GM12878 (cell line): ENCODE measurements at regions not wholly inside any gene's neighbourhood (a gene's known extent, or its start where the extent isn't known, plus 50 kb on each side); places are given as distances from the start of the nearest gene placed in this dataset.

Experiments
- ATAC-seq: fragments of 200-7000 bp; cut with Tn5 transposase; 3 replicates; pipeline ENCODE4 v1.9.1; 2020; ENCODE audit warnings: mild to moderate bottlenecking, moderate library complexity
- BruUV-seq: library from RNA; stranded (reverse); fragments of 400-500 nt; replicated peaks from 2 replicates; lab custom pipeline; 2021; lab: Mats Ljungman, UMichigan
- CTCF ChIA-PET: fragments of 300-600 bp; sonication (Branson Sonifier 250); formaldehyde crosslinking; extraction: SDS; loops from one replicate; lab custom pipeline; 2021; ENCODE audit warnings: inconsistent platforms; lab: Yijun Ruan, JAX
- POLR2A ChIA-PET: fragments of 350-600 bp; formaldehyde crosslinking; extraction: SDS; loops from one replicate; lab custom pipeline; 2021; ENCODE audit warnings: inconsistent platforms; lab: Charles Lee
- RAD21 ChIA-PET: fragments of 300-600 bp; sonication (Branson Sonifier 250); formaldehyde crosslinking; loops from one replicate; lab custom pipeline; 2023; ENCODE audit warnings: antibody characterized with exemption; ENCODE audit not compliant: unreplicated experiment; lab: Charles Lee
- SMC1A ChIA-PET: fragments of 300-600 bp; sonication (Branson Sonifier 250); formaldehyde crosslinking; loops from one replicate; lab custom pipeline; 2023; ENCODE audit not compliant: unreplicated experiment, uncharacterized antibody; lab: Charles Lee
- DNase-seq: peaks from one replicate; pipeline ENCODE4 v3.0.0-alpha.2; 2011; ENCODE audit warnings: low read depth, low spot score
- FAIRE-seq: peaks from 3 replicates; lab custom pipeline; 2011; peaks lifted over from hg19 to GRCh38; lab: Jason Lieb, UNC
- H2AFZ ChIP-seq: 2 replicates; pipeline ENCODE4 v1.6.0; 2011; ENCODE audit warnings: low read depth, low read length, control low read depth; ENCODE audit not compliant: control insufficient read depth
- H3K27ac ChIP-seq: 2 replicates; pipeline ENCODE4 v1.5.1; 2011; ENCODE audit warnings: control low read depth; ENCODE audit not compliant: control insufficient read depth, insufficient read depth
- H3K27me3 ChIP-seq, 2 experiments: replicated peaks in 1 of 2; 2 replicates each; pipeline versions ENCODE4 v1.6.0 to v1.6.1; 2011; ENCODE audit warnings: low read length in 1 of 2; ENCODE audit not compliant: control insufficient read depth in 2 of 2, insufficient read depth in 2 of 2
- H3K36me3 ChIP-seq, 2 experiments: 2 replicates each; pipeline ENCODE4 v1.5.1; 2011; ENCODE audit warnings: low read length in 1 of 2; ENCODE audit not compliant: control insufficient read depth in 2 of 2, insufficient read depth in 2 of 2
- H3K4me1 ChIP-seq: 2 replicates; pipeline ENCODE4 v1.6.1; 2011; ENCODE audit warnings: mild to moderate bottlenecking, low read length, moderate library complexity, mixed read lengths; ENCODE audit not compliant: control insufficient read depth, insufficient read depth
- H3K4me2 ChIP-seq: 2 replicates; pipeline ENCODE4 v1.6.0; 2011; ENCODE audit warnings: control low read depth; ENCODE audit not compliant: control insufficient read depth, insufficient read depth
- H3K4me3 ChIP-seq: fragments of 200-600 bp; sonication (generic); 2 replicates; pipeline ENCODE4 v1.5.1; 2016
- H3K79me2 ChIP-seq: 2 replicates; pipeline ENCODE4 v1.6.0; 2011; ENCODE audit warnings: low read length; ENCODE audit not compliant: control insufficient read depth, insufficient read depth
- H3K9ac ChIP-seq: 2 replicates; pipeline ENCODE4 v1.8.0; 2011; ENCODE audit warnings: low read length, control low read depth, mixed read lengths; ENCODE audit not compliant: control insufficient read depth, insufficient read depth
- H3K9me3 ChIP-seq: replicated peaks from 3 replicates; pipeline ENCODE4 v1.5.1; 2011; ENCODE audit warnings: mild to moderate bottlenecking, low read length; ENCODE audit not compliant: control insufficient read depth, insufficient read depth
- H4K20me1 ChIP-seq: 2 replicates; pipeline ENCODE4 v1.6.0; 2011; ENCODE audit not compliant: control insufficient read depth, insufficient read depth
- BACH1 ChIP-seq: fragments of 450-650 bp; IDR thresholded peaks from 2 replicates; pipeline ENCODE4 v1.6.1; 2017; ENCODE audit warnings: mild to moderate bottlenecking, borderline replicate concordance
- E2F8 ChIP-seq: fragments of 450-650 bp; IDR thresholded peaks from 2 replicates; pipeline ENCODE4 v1.6.1; 2018; ENCODE audit warnings: mild to moderate bottlenecking, low read depth, moderate library complexity; ENCODE audit not compliant: partially characterized antibody
- FOXK2 ChIP-seq: fragments of 450-650 bp; IDR thresholded peaks from 2 replicates; pipeline ENCODE4 v1.6.1; 2017; ENCODE audit warnings: mild to moderate bottlenecking, moderate library complexity
- FOXM1 ChIP-seq: IDR thresholded peaks from 2 replicates; pipeline ENCODE4 v1.6.1; 2012; ENCODE audit warnings: low read depth, mild to moderate bottlenecking, inconsistent platforms, low read length, moderate library complexity
- HDAC2 ChIP-seq: fragments of 200-600 bp; sonication (generic); IDR thresholded peaks from 2 replicates; pipeline ENCODE4 v1.6.1; 2017
- LARP7 ChIP-seq: fragments of 450-650 bp; IDR thresholded peaks from 2 replicates; pipeline ENCODE4 v1.6.1; 2017; ENCODE audit warnings: mild to moderate bottlenecking
- MAX ChIP-seq: IDR thresholded peaks from 2 replicates; pipeline ENCODE4 v1.6.1; 2012; ENCODE audit warnings: low read depth, low read length, improper control_type of control experiment
- MEF2B ChIP-seq: fragments of 450-650 bp; IDR thresholded peaks from 2 replicates; pipeline ENCODE4 v1.6.1; 2018; ENCODE audit warnings: mild to moderate bottlenecking, moderate library complexity; ENCODE audit not compliant: partially characterized antibody, poor library complexity, severe bottlenecking
- NFYA ChIP-seq: IDR thresholded peaks from 2 replicates; pipeline ENCODE4 v1.6.1; 2011; ENCODE audit warnings: low read depth, mild to moderate bottlenecking, low read length, improper control_type of control experiment, borderline replicate concordance
- NR2F1 ChIP-seq: fragments of 450-650 bp; conservative IDR thresholded peaks from 2 replicates; pipeline ENCODE4 v1.6.1; 2017; ENCODE audit warnings: mild to moderate bottlenecking
- PKNOX1 ChIP-seq: fragments of 450-650 bp; IDR thresholded peaks from 2 replicates; pipeline ENCODE4 v1.6.1; 2016; ENCODE audit warnings: mild to moderate bottlenecking
- POLR2A ChIP-seq: IDR thresholded peaks from 2 replicates; pipeline ENCODE4 v1.6.1; 2011; ENCODE audit warnings: low read depth, mild to moderate bottlenecking, low read length
- RAD51 ChIP-seq: fragments of 450-650 bp; IDR thresholded peaks from 2 replicates; pipeline ENCODE4 v1.6.1; 2016; ENCODE audit warnings: moderate library complexity, mild to moderate bottlenecking, inconsistent platforms
- RUNX3 ChIP-seq: IDR thresholded peaks from 2 replicates; pipeline ENCODE4 v1.6.1; 2012; ENCODE audit warnings: low read length, inconsistent platforms
- SIN3A ChIP-seq: IDR thresholded peaks from 2 replicates; pipeline ENCODE4 v1.6.1; 2012; ENCODE audit warnings: low read depth, low read length, improper control_type of control experiment
- SMAD5 ChIP-seq: IDR thresholded peaks from 2 replicates; pipeline ENCODE4 v1.6.1; 2016; ENCODE audit warnings: antibody characterized with exemption, low read depth
- SREBF1 ChIP-seq: IDR thresholded peaks from 2 replicates; pipeline ENCODE4 v1.6.1; 2012; ENCODE audit warnings: mild to moderate bottlenecking, low read length
- ZBTB40 ChIP-seq: fragments of 450-650 bp; IDR thresholded peaks from 2 replicates; pipeline ENCODE4 v1.6.1; 2016; ENCODE audit warnings: mild to moderate bottlenecking, moderate library complexity, borderline replicate concordance
- ZNF24 ChIP-seq: fragments of 450-650 bp; IDR thresholded peaks from 2 replicates; pipeline ENCODE4 v1.6.1; 2017; ENCODE audit warnings: antibody characterized with exemption, mild to moderate bottlenecking
- WGBS: methylation state at CpG from one replicate; pipeline ENCODE4 v1.1.6; 2016; ENCODE audit warnings: low lambda C conversion rate; ENCODE audit not compliant: insufficient replicate concordance, insufficient coverage; ENCODE audit errors: missing lambda C conversion rate; 5-methylcytosine and 5-hydroxymethylcytosine counted together
- in situ Hi-C: fragments of 300-500 bp; cut with MboI; formaldehyde crosslinking; loops from 9 replicates; pipeline ENCODE4 v1.14.3; 2018; ENCODE audit warnings: mixed read lengths
- intact Hi-C: fragments of 100-400 bp; cut with micrococcal nuclease; formaldehyde crosslinking; loops from one replicate; pipeline ENCODE4 v1.14.2; 2022; ENCODE audit not compliant: unreplicated experiment

- Histone ChIP-seq H3K9ac (no peak overlapping the region), H2AFZ (no peak overlapping the region), H3K4me1 (no peaks in the 10 kb centered on the region), H3K4me2 (no peak overlapping the region), H4K20me1 (no peaks in the 10 kb centered on the region), H3K27ac (no peak overlapping the region), H3K79me2 (no peaks in the 10 kb centered on the region), H3K27me3 (no peaks in the 10 kb centered on the region), H3K36me3 (no peaks in the 10 kb centered on the region), H3K9me3 (no peaks in the 10 kb centered on the region), H3K4me3 (no peak overlapping the region)
- CTCF ChIA-PET = interaction anchor here (0.7 to 1.3 kb wide), 2 partner anchors 14 to 551 kb away, joined by 3 to 4 read pairs; no protein-coding TSS in a partner anchor
- no TSS peak for BruUV-seq
- RAD21 ChIA-PET = interaction anchor here (0.7 kb wide), 1 partner anchor 581 kb away, joined by 3 read pairs; no protein-coding TSS in a partner anchor
- SMC1A ChIA-PET = interaction anchor here (1.1 kb wide), 1 partner anchor 9 kb away, joined by 3 read pairs; no protein-coding TSS in a partner anchor
- FAIRE-seq (no peak), DNase-seq (no peak), ATAC-seq (no peak)
- 0% methylated on average over 2 of the region's 2 CpGs for WGBS
- in situ Hi-C loops (no loop called here), intact Hi-C loops (no loop called here)
- POLR2A ChIA-PET = no interaction called here
- TF ChIP-seq POLR2A (no peak), NR2F1 (no peak), FOXK2 (no peak), HDAC2 (no peak), BACH1 (no peak), MEF2B (no peak), FOXM1 (no peak), SMAD5 (no peak), MAX (no peak), SIN3A (no peak), RAD51 (no peak), ZBTB40 (no peak), NFYA (no peak), PKNOX1 (no peak), RUNX3 (no peak), LARP7 (no peak), SREBF1 (no peak), E2F8 (no peak), ZNF24 (no peak)
Measured at GRCh38 chr2:21970971-21971370, 847.2 kb downstream of the TDRD15 start.
